Choroid plexus epithelial cell (primary cell): ENCODE measurements at regions not wholly inside any gene's neighbourhood (a gene's known extent, or its start where the extent isn't known, plus 50 kb on each side); places are given as distances from the start of the nearest gene placed in this dataset.

Experiments used
- DNase-seq: peaks from one replicate; pipeline ENCODE4 v3.0.0-alpha.2; 2010; ENCODE audit warnings: low read depth
- H3K4me3 ChIP-seq: 2 replicates; pipeline ENCODE4 v1.5.1; 2011; ENCODE audit warnings: low read depth, mild to moderate bottlenecking, control low read depth, low read length, moderate library complexity
- TF ChIP-seq, protein P1 (sequence below): conservative IDR thresholded peaks from 2 replicates; pipeline ENCODE4 v1.5.1; 2011; ENCODE audit warnings: low read depth, mild to moderate bottlenecking, control low read depth, inconsistent platforms, low read length, moderate library complexity

DNA sequence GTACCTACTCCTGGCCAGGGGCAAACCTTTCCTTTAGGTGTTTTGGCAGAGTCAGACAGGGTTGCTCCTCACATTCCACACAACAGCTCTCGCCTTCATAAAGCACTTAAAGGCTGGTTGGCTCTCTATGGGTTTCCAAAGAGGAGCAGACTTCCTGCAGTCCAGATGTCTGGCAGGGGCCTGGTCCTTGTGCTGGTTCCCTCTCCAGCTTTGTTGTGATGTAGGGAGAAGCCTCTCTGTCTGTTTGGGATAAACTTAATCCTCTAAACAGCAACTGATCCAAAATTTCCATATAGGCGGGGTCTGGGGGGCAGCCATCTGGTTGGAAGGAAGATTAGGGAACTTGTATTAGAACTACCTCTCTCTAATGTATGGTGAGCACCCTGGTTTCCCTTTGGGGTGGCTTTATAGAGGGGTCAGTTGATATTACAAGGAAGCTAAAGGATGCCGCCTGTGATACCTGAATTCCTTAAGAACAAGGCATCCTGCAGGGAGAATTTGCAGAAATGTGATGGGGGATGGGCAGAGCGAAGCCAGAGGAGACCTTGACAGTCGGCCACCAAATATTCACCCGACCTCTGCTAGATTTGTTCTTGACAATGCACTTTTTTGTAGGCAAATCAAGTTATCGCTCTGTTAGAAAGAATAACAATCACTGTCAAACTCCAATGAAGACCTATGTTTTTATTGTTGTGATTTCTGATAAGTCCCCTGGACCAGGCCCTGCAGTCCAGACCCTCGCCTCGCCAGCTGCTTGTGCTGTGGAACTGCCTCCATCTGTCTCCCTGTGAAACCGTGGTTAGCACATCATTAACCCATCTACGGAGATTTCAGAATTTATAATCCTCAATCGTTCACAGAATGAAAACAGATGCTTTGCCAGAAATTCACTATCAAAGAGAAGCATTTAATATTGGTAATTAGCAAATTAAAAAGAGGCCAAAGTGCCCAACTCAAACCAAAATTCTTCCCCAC lies 94.0 kb upstream of the RALGAPA2 start:
- no peak for DNase-seq
- no peak overlapping the region for H3K4me3 ChIP-seq

DNA sequence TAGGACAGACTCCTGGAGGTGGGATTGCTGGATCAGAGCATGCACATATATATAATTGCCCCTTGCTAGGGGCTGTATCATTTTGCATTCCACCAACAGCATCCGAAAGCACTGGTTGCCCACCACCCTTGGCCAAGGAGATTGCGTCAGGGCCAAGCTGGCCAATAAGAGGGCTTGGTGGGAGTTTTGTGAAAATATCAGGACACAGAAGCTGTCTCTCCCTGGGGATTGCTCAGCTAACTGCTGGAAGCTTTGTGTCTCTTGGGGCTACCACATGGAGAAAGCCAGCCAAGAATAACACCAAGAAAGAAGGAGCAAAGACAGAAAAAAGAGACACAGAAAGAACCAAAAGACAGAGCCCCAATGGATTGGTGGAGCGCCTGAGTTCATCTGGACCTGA lies 90.6 kb upstream of the RALGAPA2 start:
- DNase-seq: no peak
- H3K4me3 ChIP-seq: no peak overlapping the region
- TF ChIP-seq, protein P1, sequence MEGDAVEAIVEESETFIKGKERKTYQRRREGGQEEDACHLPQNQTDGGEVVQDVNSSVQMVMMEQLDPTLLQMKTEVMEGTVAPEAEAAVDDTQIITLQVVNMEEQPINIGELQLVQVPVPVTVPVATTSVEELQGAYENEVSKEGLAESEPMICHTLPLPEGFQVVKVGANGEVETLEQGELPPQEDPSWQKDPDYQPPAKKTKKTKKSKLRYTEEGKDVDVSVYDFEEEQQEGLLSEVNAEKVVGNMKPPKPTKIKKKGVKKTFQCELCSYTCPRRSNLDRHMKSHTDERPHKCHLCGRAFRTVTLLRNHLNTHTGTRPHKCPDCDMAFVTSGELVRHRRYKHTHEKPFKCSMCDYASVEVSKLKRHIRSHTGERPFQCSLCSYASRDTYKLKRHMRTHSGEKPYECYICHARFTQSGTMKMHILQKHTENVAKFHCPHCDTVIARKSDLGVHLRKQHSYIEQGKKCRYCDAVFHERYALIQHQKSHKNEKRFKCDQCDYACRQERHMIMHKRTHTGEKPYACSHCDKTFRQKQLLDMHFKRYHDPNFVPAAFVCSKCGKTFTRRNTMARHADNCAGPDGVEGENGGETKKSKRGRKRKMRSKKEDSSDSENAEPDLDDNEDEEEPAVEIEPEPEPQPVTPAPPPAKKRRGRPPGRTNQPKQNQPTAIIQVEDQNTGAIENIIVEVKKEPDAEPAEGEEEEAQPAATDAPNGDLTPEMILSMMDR: no peak

More for the DNA sequence above, 94.0 kb upstream of the RALGAPA2 start:
- TF ChIP-seq, protein P1: no peak

DNA sequence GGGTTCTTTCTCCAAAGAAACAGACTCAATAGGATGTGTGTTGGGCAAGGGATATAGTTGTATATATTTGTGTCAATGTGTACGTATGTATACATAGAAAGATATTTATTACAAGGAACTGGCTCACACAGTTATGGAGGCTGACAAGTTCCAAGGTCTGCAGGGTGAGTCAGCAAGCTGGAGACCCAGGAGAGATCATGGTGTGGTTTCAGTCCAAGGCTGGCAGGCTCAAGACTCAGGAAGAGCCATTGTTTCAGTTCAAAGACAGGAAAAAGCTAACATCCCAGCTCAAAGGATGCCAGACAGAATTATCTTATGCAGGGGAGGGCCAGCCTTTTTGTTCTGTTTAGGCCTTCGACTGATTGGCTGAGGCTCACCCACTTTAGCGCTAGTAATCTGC lies 89.9 kb upstream of the RALGAPA2 start:
- DNase-seq: no peak
- no peak overlapping the region for H3K4me3 ChIP-seq
- TF ChIP-seq, protein P1: no peak

DNA sequence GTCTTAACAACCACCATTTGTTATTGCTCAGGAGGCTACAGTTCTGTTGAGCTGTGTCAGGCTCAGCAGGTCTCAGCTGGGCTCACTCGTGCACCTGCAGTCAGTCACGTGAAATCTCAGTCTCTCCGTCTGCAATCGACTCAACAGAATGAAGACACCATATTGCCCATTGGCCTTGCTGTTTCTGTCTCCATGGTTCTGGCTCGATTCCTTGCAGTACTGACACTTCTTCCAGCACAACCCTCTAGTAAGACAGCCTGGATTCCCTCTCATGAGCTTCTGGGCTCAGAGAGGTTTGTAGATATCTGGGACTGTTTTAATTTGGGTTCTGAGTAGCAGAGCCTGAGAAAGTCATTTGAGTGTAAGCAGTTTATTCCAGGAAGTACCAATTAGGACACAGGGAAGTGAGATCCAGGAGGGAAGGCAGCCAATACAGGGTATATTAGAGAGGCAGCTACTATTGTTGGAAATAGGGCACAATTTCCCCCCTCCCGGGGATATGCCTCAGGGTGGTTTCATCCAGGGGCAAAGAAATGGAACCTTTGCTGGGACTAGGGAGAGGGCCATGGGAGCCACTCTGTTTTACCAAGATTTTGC lies 87.4 kb upstream of the RALGAPA2 start:
- TF ChIP-seq, protein P1: no peak
- H3K4me3 ChIP-seq: no peak overlapping the region
- DNase-seq: no peak

DNA sequence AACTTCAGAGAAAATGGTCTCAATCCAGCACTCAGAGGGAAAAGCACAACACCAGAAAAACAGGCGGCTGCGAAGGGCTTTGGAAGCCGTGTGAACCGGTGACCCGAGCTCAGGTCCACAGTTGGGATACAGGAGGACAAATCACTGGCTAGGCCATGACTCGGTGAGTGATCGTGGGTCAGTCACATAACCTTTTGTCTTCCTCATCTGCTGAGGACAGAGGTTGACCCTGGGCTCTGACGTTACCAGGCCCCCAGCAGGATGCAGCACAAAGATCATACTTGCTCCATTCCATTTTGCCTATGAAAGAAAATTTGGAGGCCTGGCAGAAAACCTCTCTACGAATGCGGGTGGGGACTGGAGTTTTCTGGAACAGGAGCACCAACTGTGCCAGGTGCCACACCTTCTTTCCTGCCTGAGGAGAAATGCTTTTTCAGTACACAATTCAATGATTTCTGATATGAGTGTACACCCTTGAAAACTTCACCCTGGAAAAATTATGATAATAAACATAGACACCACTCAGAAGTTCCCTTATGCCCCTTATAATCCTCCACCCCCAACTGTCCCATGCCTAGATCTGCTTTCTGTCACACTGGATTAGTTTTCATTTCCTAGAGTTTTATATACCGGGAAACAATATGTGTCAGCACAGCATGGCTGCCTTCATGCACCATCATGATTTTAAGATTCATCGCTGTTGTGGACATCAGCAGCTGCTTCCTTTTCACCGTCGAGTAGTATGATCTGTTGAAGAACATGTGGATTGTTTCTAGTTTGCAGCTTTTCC lies 85.3 kb upstream of the RALGAPA2 start:
- DNase-seq: no peak
- TF ChIP-seq, protein P1: no peak
- no peak overlapping the region for H3K4me3 ChIP-seq

DNA sequence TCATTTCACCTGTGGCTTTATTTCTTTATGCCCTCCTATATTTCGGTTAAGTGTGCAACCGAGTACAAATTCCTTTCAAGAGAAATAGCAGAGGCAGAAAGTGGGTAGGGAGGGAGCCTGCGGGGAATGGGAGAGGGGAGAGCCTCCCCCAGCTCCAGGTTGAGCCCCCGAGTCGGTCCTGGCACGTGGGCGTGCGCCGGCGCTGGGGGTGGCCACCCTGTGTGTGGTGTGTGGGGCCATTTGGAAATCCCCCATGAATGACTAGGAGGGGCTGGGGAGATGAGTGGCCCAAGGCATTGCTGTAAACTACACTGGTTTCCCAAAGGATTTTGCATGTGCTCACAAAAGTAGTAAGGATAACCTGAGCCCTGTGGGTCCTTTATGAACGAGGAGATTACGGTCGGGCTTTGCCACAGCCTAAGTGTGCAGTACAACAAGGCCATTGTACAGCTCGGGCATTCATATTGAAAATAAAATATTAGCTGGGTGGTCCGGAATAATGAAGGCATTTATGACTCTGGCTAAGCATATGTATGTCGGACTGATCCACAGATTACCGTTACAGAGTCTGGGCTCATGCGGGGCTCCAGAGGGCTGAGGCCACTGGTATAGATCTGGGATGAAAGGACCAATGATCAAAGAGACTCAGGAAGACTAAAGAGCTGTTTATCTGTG lies 84.5 kb upstream of the RALGAPA2 start:
- no peak for DNase-seq
- H3K4me3 ChIP-seq: no peak overlapping the region
- TF ChIP-seq, protein P1: no peak
